Choroid plexus epithelial cell (primary cell): ENCODE measurements at regions not wholly inside any gene's neighbourhood (a gene's known extent, or its start where the extent isn't known, plus 50 kb on each side); places are given as distances from the start of the nearest gene placed in this dataset.
"Not testable (repeated sequence)": the region's sequence is repeated elsewhere in the genome, so short reads cannot be mapped to it uniquely, and the experiment has no call there.

Experiments used
- DNase-seq: peaks from one replicate; pipeline ENCODE4 v3.0.0-alpha.2; 2010; ENCODE audit warnings: low read depth
- H3K4me3 ChIP-seq: 2 replicates; pipeline ENCODE4 v1.5.1; 2011; ENCODE audit warnings: low read depth, mild to moderate bottlenecking, control low read depth, low read length, moderate library complexity
- TF ChIP-seq, protein P1 (sequence below): conservative IDR thresholded peaks from 2 replicates; pipeline ENCODE4 v1.5.1; 2011; ENCODE audit warnings: low read depth, mild to moderate bottlenecking, control low read depth, inconsistent platforms, low read length, moderate library complexity

- TF ChIP-seq, protein P1, sequence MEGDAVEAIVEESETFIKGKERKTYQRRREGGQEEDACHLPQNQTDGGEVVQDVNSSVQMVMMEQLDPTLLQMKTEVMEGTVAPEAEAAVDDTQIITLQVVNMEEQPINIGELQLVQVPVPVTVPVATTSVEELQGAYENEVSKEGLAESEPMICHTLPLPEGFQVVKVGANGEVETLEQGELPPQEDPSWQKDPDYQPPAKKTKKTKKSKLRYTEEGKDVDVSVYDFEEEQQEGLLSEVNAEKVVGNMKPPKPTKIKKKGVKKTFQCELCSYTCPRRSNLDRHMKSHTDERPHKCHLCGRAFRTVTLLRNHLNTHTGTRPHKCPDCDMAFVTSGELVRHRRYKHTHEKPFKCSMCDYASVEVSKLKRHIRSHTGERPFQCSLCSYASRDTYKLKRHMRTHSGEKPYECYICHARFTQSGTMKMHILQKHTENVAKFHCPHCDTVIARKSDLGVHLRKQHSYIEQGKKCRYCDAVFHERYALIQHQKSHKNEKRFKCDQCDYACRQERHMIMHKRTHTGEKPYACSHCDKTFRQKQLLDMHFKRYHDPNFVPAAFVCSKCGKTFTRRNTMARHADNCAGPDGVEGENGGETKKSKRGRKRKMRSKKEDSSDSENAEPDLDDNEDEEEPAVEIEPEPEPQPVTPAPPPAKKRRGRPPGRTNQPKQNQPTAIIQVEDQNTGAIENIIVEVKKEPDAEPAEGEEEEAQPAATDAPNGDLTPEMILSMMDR: no peak
- DNase-seq: no peak
- no peak overlapping the region for H3K4me3 ChIP-seq
These were observed 119.0 kb downstream of the LEPR start for GRCh38 chr1:65539266-65540131.

DNA sequence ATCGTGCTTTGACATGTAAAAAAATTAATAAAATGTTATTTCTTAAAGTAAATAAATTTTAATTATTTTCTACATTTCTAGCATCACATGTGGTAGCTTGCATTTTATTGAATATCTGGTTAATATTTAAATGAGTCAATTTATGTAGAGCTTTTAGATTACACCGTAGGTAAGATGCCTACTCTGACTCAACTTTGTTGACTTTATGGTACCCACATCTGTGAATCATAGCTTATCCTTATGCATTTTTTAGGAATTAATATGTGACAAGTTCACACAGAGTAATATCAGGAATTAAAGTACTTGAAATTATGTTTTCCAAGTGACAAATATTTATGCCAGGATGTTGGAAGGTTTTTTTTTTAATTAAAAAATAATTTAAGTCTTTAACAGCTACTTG is 120.7 kb downstream of the LEPR start:
- no peak overlapping the region for H3K4me3 ChIP-seq
- TF ChIP-seq, protein P1: no peak
- no peak for DNase-seq

- DNase-seq: no peak
- no peak overlapping the region for H3K4me3 ChIP-seq
- TF ChIP-seq, protein P1: no peak
These were observed 121.4 kb downstream of the LEPR start for GRCh38 chr1:65541865-65542264.

- DNase-seq: not testable (repeated sequence)
These were observed 122.1 kb downstream of the LEPR start for GRCh38 chr1:65542592-65542991.

GRCh38 chr1:65550306-65551010 is 130.0 kb downstream of the LEPR start:
- not testable (repeated sequence) for DNase-seq, H3K4me3 ChIP-seq

More at GRCh38 chr1:65542592-65542991, 122.1 kb downstream of the LEPR start:
- H3K4me3 ChIP-seq: not testable (repeated sequence)

GRCh38 chr1:65552484-65552883 is 132.0 kb downstream of the LEPR start:
- H3K4me3 ChIP-seq, DNase-seq: not testable (repeated sequence)

GRCh38 chr1:65554086-65554764 is 133.8 kb downstream of the LEPR start:
- not testable (repeated sequence) for H3K4me3 ChIP-seq, DNase-seq

DNA sequence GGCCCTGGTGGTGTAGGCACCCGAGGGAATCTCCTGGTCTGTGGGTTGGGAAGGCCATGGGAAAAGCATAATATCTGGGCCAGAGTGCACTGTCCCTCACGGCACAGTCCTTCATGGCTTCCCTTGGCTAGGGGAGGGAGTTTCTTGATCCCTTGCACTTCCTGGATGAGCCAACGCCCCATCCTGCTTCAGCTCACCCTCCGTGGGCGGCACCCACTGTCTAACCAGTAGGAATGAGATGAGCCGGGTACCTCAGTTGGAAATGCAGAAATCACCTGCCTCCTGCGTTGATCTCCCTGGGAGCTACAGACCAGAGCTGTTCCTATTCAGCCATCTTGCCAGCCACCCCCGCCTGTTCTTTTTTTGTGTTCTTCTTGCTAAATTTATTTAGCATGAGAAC is 134.4 kb downstream of the LEPR start:
- H3K4me3 ChIP-seq: no peak overlapping the region
- no peak for DNase-seq
- TF ChIP-seq, protein P1: no peak

DNA sequence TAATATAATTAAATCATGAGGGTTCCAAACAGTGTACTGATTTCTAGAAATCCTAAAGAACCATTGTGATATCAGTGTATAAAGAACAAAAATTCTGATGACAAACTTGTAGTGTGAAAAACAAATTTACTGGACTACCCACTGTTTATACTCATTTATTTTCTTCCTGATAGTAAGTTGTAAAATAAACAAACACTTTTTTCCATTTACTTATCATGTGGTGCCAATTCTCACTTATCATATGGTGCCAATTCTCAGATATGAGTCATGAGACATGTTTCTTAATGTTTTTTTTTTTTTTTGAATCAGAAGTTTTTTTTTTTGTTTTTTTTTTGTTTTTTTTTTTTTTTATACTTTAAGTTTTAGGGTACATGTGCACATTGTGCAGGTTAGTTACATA is 137.7 kb downstream of the LEPR start:
- TF ChIP-seq, protein P1: no peak
- no peak for DNase-seq
- H3K4me3 ChIP-seq: no peak overlapping the region
